Thoracic aorta (tissue), 2 donors: ENCODE measurements at regions not wholly inside any gene's neighbourhood (a gene's known extent, or its start where the extent isn't known, plus 50 kb on each side); places are given as distances from the start of the nearest gene placed in this dataset.

Experiments
- ATAC-seq: fragments of 150-250 bp; one replicate; pipeline ENCODE4 v1.8.0; 2017; ENCODE audit warnings: low read depth; ENCODE audit not compliant: insufficient number of reproducible peaks, low FRiP score
- DNase-seq: peaks from one replicate; pipeline ENCODE4 v3.0.0-alpha.2; 2020; ENCODE audit warnings: low spot score
- H3K27ac ChIP-seq, 2 donors: fragments of 200-600 bp; sonication (generic); 1 replicate in 1 of 2; 2 replicates in 1 of 2; pipeline ENCODE4 v1.5.1; 2016; ENCODE audit warnings: mild to moderate bottlenecking in 2 of 2, moderate library complexity in 2 of 2
- H3K27me3 ChIP-seq: fragments of 200-600 bp; sonication (generic); replicated peaks from 2 replicates; pipeline ENCODE4 v1.6.0; 2016; ENCODE audit warnings: mild to moderate bottlenecking; ENCODE audit not compliant: insufficient read depth
- H3K36me3 ChIP-seq: fragments of 200-600 bp; sonication (generic); one replicate; pipeline ENCODE4 v1.5.1; 2016
- H3K4me1 ChIP-seq, 2 donors: fragments of 200-600 bp; sonication (generic); 1 replicate in 1 of 2; 2 replicates in 1 of 2; pipeline versions ENCODE4 v1.5.1 to v1.6.0; 2016; ENCODE audit warnings: low read depth in 2 of 2, mild to moderate bottlenecking in 1 of 2; ENCODE audit not compliant: control insufficient read depth in 1 of 2
- H3K4me3 ChIP-seq: fragments of 200-600 bp; sonication (generic); 2 replicates; pipeline ENCODE4 v1.5.1; 2016; ENCODE audit warnings: mild to moderate bottlenecking
- H3K9me3 ChIP-seq: fragments of 200-600 bp; sonication (generic); 2 replicates; pipeline ENCODE4 v1.5.1; 2016
- TF ChIP-seq, protein P1 (sequence below): fragments of 200-600 bp; sonication (generic); IDR thresholded peaks from one replicate; pipeline ENCODE4 v1.5.1; 2019; ENCODE audit warnings: antibody characterized with exemption

GRCh38 chr5:72619677-72620076 is 112.5 kb upstream of the ZNF366 start:
- H3K4me1 ChIP-seq: peaks cover 10 to 20% of the 10 kb centered on the region in 2 donors
- ATAC-seq (no peak), DNase-seq (no peak)
- no peaks in the 10 kb centered on the region for H3K9me3 ChIP-seq
- no peaks in the 10 kb centered on the region for H3K36me3 ChIP-seq
- TF ChIP-seq, protein P1, sequence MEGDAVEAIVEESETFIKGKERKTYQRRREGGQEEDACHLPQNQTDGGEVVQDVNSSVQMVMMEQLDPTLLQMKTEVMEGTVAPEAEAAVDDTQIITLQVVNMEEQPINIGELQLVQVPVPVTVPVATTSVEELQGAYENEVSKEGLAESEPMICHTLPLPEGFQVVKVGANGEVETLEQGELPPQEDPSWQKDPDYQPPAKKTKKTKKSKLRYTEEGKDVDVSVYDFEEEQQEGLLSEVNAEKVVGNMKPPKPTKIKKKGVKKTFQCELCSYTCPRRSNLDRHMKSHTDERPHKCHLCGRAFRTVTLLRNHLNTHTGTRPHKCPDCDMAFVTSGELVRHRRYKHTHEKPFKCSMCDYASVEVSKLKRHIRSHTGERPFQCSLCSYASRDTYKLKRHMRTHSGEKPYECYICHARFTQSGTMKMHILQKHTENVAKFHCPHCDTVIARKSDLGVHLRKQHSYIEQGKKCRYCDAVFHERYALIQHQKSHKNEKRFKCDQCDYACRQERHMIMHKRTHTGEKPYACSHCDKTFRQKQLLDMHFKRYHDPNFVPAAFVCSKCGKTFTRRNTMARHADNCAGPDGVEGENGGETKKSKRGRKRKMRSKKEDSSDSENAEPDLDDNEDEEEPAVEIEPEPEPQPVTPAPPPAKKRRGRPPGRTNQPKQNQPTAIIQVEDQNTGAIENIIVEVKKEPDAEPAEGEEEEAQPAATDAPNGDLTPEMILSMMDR: no peak
- H3K27ac ChIP-seq: no peak overlapping the region
- no peak overlapping the region for H3K4me3 ChIP-seq
- no peaks in the 10 kb centered on the region for H3K27me3 ChIP-seq

DNA sequence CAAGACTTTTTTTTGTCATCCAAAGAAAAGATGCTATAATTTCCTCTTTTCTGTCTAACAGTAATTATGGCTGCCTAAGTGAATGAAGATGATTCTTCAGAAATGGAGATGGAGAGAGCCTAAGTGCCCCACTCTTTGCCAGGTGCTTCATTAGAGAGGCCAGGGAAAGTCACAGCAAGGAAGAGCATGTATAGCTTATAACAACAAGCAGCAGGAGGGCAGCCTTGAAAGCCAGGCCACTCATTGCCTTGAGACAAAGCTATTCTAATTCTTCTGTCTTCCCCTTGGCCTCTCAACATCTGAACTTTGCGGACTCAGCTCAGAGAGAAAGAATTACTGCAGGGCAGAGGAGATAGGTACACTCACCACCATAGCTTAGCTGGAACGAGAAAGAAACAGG is 112.0 kb upstream of the ZNF366 start:
- H3K36me3 ChIP-seq: no peaks in the 10 kb centered on the region
- no peaks in the 10 kb centered on the region for H3K27me3 ChIP-seq
- H3K9me3 ChIP-seq: no peaks in the 10 kb centered on the region
- H3K4me1 ChIP-seq: peaks cover 7 to 16% of the 10 kb centered on the region in 2 donors
- TF ChIP-seq, protein P1: no peak
- no peak overlapping the region for H3K4me3 ChIP-seq
- no peak for ATAC-seq
- no peak overlapping the region for H3K27ac ChIP-seq
- no peak for DNase-seq

GRCh38 chr5:72618708-72619107 is 111.5 kb upstream of the ZNF366 start:
- DNase-seq (no peak), ATAC-seq (no peak)
- H3K4me3 ChIP-seq: no peak overlapping the region
- H3K36me3 ChIP-seq: no peaks in the 10 kb centered on the region
- TF ChIP-seq, protein P1: no peak
- H3K27me3 ChIP-seq: no peaks in the 10 kb centered on the region
- no peak overlapping the region for H3K27ac ChIP-seq
- H3K4me1 ChIP-seq: peaks cover 2 to 11% of the 10 kb centered on the region in 2 donors
- H3K9me3 ChIP-seq: no peaks in the 10 kb centered on the region

DNA sequence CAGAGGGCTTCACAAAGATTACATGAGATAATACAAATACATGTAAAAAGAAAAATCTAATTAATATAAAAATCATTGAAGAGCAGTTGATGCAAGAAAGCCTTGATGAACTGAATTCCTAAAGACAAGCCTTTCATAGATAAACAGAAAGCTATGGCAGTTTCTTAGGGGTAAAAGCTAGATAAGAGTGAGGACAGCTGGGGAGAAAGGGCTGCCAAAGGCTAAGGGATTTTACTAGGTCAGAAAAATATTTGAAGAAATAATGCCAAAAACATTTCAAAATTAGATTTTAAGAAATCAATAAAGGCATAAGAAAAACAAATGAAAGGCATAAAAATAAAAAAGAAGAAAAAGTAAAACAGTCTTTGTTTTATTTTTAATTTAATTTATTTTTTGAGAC is 107.9 kb upstream of the ZNF366 start:
- TF ChIP-seq, protein P1: no peak
- H3K9me3 ChIP-seq: no peaks in the 10 kb centered on the region
- DNase-seq (no peak), ATAC-seq (no peak)
- H3K27me3 ChIP-seq: no peaks in the 10 kb centered on the region
- H3K27ac ChIP-seq: no peak overlapping the region
- no peak overlapping the region for H3K4me3 ChIP-seq
- no peaks in the 10 kb centered on the region for H3K36me3 ChIP-seq
- no peaks in the 10 kb centered on the region for H3K4me1 ChIP-seq

GRCh38 chr5:72613515-72613914 is 106.3 kb upstream of the ZNF366 start:
- no peaks in the 10 kb centered on the region for H3K4me1 ChIP-seq
- no peak for DNase-seq

More at GRCh38 chr5:72613515-72613914, 106.3 kb upstream of the ZNF366 start:
- no peak for ATAC-seq
- H3K36me3 ChIP-seq: no peaks in the 10 kb centered on the region
- H3K4me3 ChIP-seq: no peak overlapping the region
- TF ChIP-seq, protein P1: no peak
- no peaks in the 10 kb centered on the region for H3K27me3 ChIP-seq
- no peaks in the 10 kb centered on the region for H3K9me3 ChIP-seq
- no peak overlapping the region for H3K27ac ChIP-seq
